ENCODE measurements at regions not wholly inside any gene's neighbourhood (a gene's known extent, or its start where the extent isn't known, plus 50 kb on each side); places are given as distances from the start of the nearest gene placed in this dataset.
"Not testable (repeated sequence)": the region's sequence is repeated elsewhere in the genome, so short reads cannot be mapped to it uniquely, and the experiment has no call there.

DNA sequence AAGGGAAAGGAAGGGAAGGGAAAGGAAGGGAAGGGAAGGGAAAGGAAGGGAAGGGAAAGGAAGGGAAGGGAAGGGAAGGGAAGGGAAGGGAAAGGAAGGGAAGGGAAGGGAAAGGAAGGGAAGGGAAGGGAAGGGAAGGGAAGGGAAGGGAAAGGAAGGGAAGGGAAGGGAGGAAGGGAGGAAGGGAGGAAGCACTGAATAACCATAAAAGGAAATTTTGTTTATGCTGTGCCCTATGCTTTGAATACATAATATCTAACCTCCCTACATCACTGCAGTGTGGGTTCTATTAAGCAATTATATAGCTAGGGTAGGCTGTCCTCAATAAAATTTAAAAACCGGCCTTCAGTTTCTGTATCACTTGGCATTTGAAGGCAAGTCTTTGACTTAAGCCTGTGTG is 346.6 kb downstream of the SLC7A11 start:
- not testable (repeated sequence) for H3K27me3 ChIP-seq (ENCODE audit: control insufficient read depth in 1 of 2, insufficient read depth in 2 of 2, low read length in 2 of 2); H3K27ac ChIP-seq (ENCODE audit: low read depth, low read length); H3K9me3 ChIP-seq (ENCODE audit: control insufficient read depth in 1 of 2, low read length in 2 of 2); H3K9ac ChIP-seq (ENCODE audit: low read depth in 1 of 2, low read length in 2 of 2); H3K36me3 ChIP-seq (ENCODE audit: control insufficient read depth in 1 of 2, insufficient read depth in 2 of 2, low read length in 2 of 2); H3K4me3 ChIP-seq (ENCODE audit: low read depth in 1 of 2, low read length in 2 of 2); H3K4me1 ChIP-seq (ENCODE audit: control insufficient read depth in 1 of 2, insufficient read depth in 2 of 2, low read length in 2 of 2)

DNA sequence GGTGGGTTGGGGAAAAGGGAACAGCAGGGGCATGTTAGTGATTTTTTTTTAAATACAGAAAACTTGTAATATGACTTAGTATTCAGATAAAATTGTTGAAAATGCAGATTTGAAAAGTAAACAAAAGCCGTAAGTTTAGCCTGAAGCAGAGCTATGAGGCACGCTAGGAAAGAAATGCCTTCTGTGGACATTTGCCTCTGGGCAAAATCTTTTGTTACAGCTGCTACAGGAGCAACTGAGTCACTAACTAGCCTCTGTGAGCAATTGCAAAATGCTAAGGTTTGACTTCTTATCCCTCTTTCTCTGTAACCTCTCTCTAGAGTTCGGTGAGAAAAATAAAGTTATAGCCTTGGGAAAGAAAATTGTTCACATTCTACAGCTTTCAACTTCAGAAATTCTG is 350.0 kb downstream of the SLC7A11 start:
- Histone ChIP-seq H3K9ac (ENCODE audit: low read depth in 1 of 2, low read length in 2 of 2) (no peak overlapping the region), H3K36me3 (ENCODE audit: control insufficient read depth in 1 of 2, insufficient read depth in 2 of 2, low read length in 2 of 2) (no peaks in the 10 kb centered on the region), H3K9me3 (ENCODE audit: control insufficient read depth in 1 of 2, low read length in 2 of 2) (no peaks in the 10 kb centered on the region), H3K4me3 (ENCODE audit: low read depth in 1 of 2, low read length in 2 of 2) (no peak overlapping the region), H3K27ac (ENCODE audit: low read depth, low read length) (no peak overlapping the region), H3K27me3 (ENCODE audit: control insufficient read depth in 1 of 2, insufficient read depth in 2 of 2, low read length in 2 of 2) (no peaks in the 10 kb centered on the region), H3K4me1 (ENCODE audit: control insufficient read depth in 1 of 2, insufficient read depth in 2 of 2, low read length in 2 of 2) (no peaks in the 10 kb centered on the region)

- H3K4me3 ChIP-seq (ENCODE audit: low read depth in 1 of 2, low read length in 2 of 2): no peak overlapping the region
- no peaks in the 10 kb centered on the region for H3K4me1 ChIP-seq (ENCODE audit: control insufficient read depth in 1 of 2, insufficient read depth in 2 of 2, low read length in 2 of 2)
- no peaks in the 10 kb centered on the region for H3K27me3 ChIP-seq (ENCODE audit: control insufficient read depth in 1 of 2, insufficient read depth in 2 of 2, low read length in 2 of 2)
- H3K9ac ChIP-seq (ENCODE audit: low read depth in 1 of 2, low read length in 2 of 2): no peak overlapping the region
- H3K36me3 ChIP-seq (ENCODE audit: control insufficient read depth in 1 of 2, insufficient read depth in 2 of 2, low read length in 2 of 2): no peaks in the 10 kb centered on the region
- H3K27ac ChIP-seq (ENCODE audit: low read depth, low read length): no peak overlapping the region
- no peaks in the 10 kb centered on the region for H3K9me3 ChIP-seq (ENCODE audit: control insufficient read depth in 1 of 2, low read length in 2 of 2)
Observed at GRCh38 chr4:137890812-137891211, 351.3 kb downstream of the SLC7A11 start.

DNA sequence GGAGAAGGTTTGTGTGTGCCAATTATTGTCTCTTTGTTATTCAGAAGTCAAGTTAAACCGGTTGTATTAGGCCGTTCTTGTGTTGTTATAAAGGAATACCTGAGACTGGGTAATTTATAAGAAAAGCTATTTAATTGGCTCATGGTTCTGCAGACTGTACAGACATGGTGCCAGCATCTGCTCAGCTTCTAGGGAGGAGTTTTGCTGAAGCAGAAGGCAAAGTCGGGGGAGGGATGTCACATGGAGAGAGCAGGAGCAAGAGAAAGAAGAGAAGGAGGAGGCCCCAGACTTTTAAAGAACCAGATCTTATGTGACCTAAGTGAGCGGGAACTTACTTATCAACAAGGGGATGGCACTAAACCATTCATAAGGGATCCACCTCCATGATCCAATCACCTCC is 349.3 kb upstream of the PCDH18 start:
- Histone ChIP-seq H3K27me3 (ENCODE audit: control insufficient read depth in 1 of 2, insufficient read depth in 2 of 2, low read length in 2 of 2) (no peaks in the 10 kb centered on the region), H3K9ac (ENCODE audit: low read depth in 1 of 2, low read length in 2 of 2) (no peak overlapping the region), H3K36me3 (ENCODE audit: control insufficient read depth in 1 of 2, insufficient read depth in 2 of 2, low read length in 2 of 2) (no peaks in the 10 kb centered on the region), H3K27ac (ENCODE audit: low read depth, low read length) (no peak overlapping the region), H3K4me1 (ENCODE audit: control insufficient read depth in 1 of 2, insufficient read depth in 2 of 2, low read length in 2 of 2) (no peaks in the 10 kb centered on the region), H3K9me3 (ENCODE audit: control insufficient read depth in 1 of 2, low read length in 2 of 2) (no peaks in the 10 kb centered on the region), H3K4me3 (ENCODE audit: low read depth in 1 of 2, low read length in 2 of 2) (no peak overlapping the region)

- H3K9ac ChIP-seq (ENCODE audit: low read depth in 1 of 2, low read length in 2 of 2); H3K27ac ChIP-seq (ENCODE audit: low read depth, low read length); H3K4me1 ChIP-seq (ENCODE audit: control insufficient read depth in 1 of 2, insufficient read depth in 2 of 2, low read length in 2 of 2); H3K9me3 ChIP-seq (ENCODE audit: control insufficient read depth in 1 of 2, low read length in 2 of 2); H3K27me3 ChIP-seq (ENCODE audit: control insufficient read depth in 1 of 2, insufficient read depth in 2 of 2, low read length in 2 of 2); H3K36me3 ChIP-seq (ENCODE audit: control insufficient read depth in 1 of 2, insufficient read depth in 2 of 2, low read length in 2 of 2); H3K4me3 ChIP-seq (ENCODE audit: low read depth in 1 of 2, low read length in 2 of 2): not testable (repeated sequence)
Observed at GRCh38 chr4:137868067-137868466, 335.8 kb upstream of the PCDH18 start.

GRCh38 chr4:137866671-137867070 is 334.4 kb upstream of the PCDH18 start:
- H3K9ac ChIP-seq (ENCODE audit: low read depth in 1 of 2, low read length in 2 of 2): no peak overlapping the region
- peaks cover 0 to 2% of the 10 kb centered on the region in 2 donors for H3K9me3 ChIP-seq (ENCODE audit: control insufficient read depth in 1 of 2, low read length in 2 of 2)
- no peaks in the 10 kb centered on the region for H3K27me3 ChIP-seq (ENCODE audit: control insufficient read depth in 1 of 2, insufficient read depth in 2 of 2, low read length in 2 of 2)
- H3K4me3 ChIP-seq (ENCODE audit: low read depth in 1 of 2, low read length in 2 of 2): no peak overlapping the region
- H3K4me1 ChIP-seq (ENCODE audit: control insufficient read depth in 1 of 2, insufficient read depth in 2 of 2, low read length in 2 of 2): no peaks in the 10 kb centered on the region
- no peak overlapping the region for H3K27ac ChIP-seq (ENCODE audit: low read depth, low read length)
- H3K36me3 ChIP-seq (ENCODE audit: control insufficient read depth in 1 of 2, insufficient read depth in 2 of 2, low read length in 2 of 2): no peaks in the 10 kb centered on the region

GRCh38 chr4:137861682-137862081 is 329.4 kb upstream of the PCDH18 start:
- H3K27me3 ChIP-seq (ENCODE audit: control insufficient read depth in 1 of 2, insufficient read depth in 2 of 2, low read length in 2 of 2): no peaks in the 10 kb centered on the region
- H3K27ac ChIP-seq (ENCODE audit: low read depth, low read length): no peak overlapping the region
- H3K9me3 ChIP-seq (ENCODE audit: control insufficient read depth in 1 of 2, low read length in 2 of 2): no peaks in the 10 kb centered on the region
- no peaks in the 10 kb centered on the region for H3K4me1 ChIP-seq (ENCODE audit: control insufficient read depth in 1 of 2, insufficient read depth in 2 of 2, low read length in 2 of 2)
- no peak overlapping the region for H3K4me3 ChIP-seq (ENCODE audit: low read depth in 1 of 2, low read length in 2 of 2)
- no peak overlapping the region for H3K9ac ChIP-seq (ENCODE audit: low read depth in 1 of 2, low read length in 2 of 2)
- no peaks in the 10 kb centered on the region for H3K36me3 ChIP-seq (ENCODE audit: control insufficient read depth in 1 of 2, insufficient read depth in 2 of 2, low read length in 2 of 2)

DNA sequence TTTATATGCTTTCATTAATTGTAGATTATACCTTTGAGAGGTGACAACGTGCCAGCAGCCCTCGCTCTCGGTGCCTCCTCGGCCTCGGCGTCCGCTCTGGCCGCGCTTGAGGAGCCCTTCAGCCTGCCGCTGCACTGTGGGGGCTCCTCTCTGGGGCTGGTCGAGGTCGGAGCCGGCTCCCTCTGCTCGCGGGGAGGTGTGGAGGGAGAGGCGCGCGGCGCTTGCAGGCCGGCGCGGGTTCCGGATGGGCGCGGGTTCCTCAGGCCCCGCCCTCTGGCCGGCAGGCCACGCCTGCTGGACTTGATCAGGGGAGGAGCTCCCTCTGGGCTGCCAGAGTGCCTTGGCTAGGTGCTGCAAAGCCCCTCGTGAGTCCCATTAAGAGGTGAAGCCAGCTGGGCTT is 321.1 kb upstream of the PCDH18 start:
- Histone ChIP-seq H3K27me3 (ENCODE audit: control insufficient read depth in 1 of 2, insufficient read depth in 2 of 2, low read length in 2 of 2) (no peaks in the 10 kb centered on the region), H3K4me1 (ENCODE audit: control insufficient read depth in 1 of 2, insufficient read depth in 2 of 2, low read length in 2 of 2) (no peaks in the 10 kb centered on the region), H3K9me3 (ENCODE audit: control insufficient read depth in 1 of 2, low read length in 2 of 2) (no peaks in the 10 kb centered on the region), H3K4me3 (ENCODE audit: low read depth in 1 of 2, low read length in 2 of 2) (no peak overlapping the region), H3K27ac (ENCODE audit: low read depth, low read length) (no peak overlapping the region), H3K36me3 (ENCODE audit: control insufficient read depth in 1 of 2, insufficient read depth in 2 of 2, low read length in 2 of 2) (no peaks in the 10 kb centered on the region), H3K9ac (ENCODE audit: low read depth in 1 of 2, low read length in 2 of 2) (no peak overlapping the region)

DNA sequence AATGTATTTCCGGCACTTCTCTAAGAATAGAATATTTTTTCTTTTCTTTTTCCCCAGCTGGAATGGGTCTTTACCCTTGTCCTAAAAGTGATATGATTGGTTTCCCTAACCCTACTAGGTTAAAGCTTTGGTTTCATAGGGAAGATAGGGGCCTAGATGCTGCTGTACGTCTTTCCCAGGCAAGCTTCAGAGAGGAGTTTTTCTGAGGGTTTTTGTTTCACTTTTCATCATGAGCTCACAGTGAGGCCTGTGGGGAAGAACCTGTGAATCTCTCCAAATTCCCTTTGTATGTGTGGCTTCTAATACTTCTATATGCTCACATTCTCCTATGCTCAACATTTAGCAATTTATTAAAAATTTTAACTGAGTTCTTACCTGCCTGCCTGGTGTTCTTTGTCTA is 320.0 kb upstream of the PCDH18 start:
- Histone ChIP-seq H3K27ac (ENCODE audit: low read depth, low read length) (no peak overlapping the region), H3K9ac (ENCODE audit: low read depth in 1 of 2, low read length in 2 of 2) (no peak overlapping the region), H3K36me3 (ENCODE audit: control insufficient read depth in 1 of 2, insufficient read depth in 2 of 2, low read length in 2 of 2) (no peaks in the 10 kb centered on the region)

DNA sequence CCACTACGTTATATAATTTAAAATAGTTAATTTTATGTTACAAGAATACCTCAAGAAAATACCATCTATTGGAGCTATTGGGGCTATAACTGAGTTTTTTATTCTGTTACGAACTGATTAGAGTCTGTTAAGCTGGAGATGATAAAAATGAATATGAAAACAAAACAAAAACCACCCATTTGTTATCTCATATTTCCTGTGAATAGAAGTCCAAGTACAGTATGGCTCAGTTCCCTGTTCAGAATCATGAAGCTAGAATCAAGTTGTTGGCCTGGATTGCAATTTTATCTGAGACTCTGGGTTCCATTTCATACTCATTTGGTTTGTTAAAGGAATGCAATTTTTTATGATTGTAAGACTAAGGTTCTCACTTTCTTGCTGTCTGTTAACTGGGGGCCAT is 319.1 kb upstream of the PCDH18 start:
- Histone ChIP-seq H3K4me3 (ENCODE audit: low read depth in 1 of 2, low read length in 2 of 2) (no peak overlapping the region), H3K36me3 (ENCODE audit: control insufficient read depth in 1 of 2, insufficient read depth in 2 of 2, low read length in 2 of 2) (no peaks in the 10 kb centered on the region), H3K27ac (ENCODE audit: low read depth, low read length) (no peak overlapping the region), H3K27me3 (ENCODE audit: control insufficient read depth in 1 of 2, insufficient read depth in 2 of 2, low read length in 2 of 2) (no peaks in the 10 kb centered on the region), H3K9ac (ENCODE audit: low read depth in 1 of 2, low read length in 2 of 2) (no peak overlapping the region), H3K9me3 (ENCODE audit: control insufficient read depth in 1 of 2, low read length in 2 of 2) (no peaks in the 10 kb centered on the region), H3K4me1 (ENCODE audit: control insufficient read depth in 1 of 2, insufficient read depth in 2 of 2, low read length in 2 of 2) (no peaks in the 10 kb centered on the region)

More for the DNA sequence above, 320.0 kb upstream of the PCDH18 start:
- Histone ChIP-seq H3K9me3 (ENCODE audit: control insufficient read depth in 1 of 2, low read length in 2 of 2) (no peaks in the 10 kb centered on the region), H3K27me3 (ENCODE audit: control insufficient read depth in 1 of 2, insufficient read depth in 2 of 2, low read length in 2 of 2) (no peaks in the 10 kb centered on the region), H3K4me1 (ENCODE audit: control insufficient read depth in 1 of 2, insufficient read depth in 2 of 2, low read length in 2 of 2) (no peaks in the 10 kb centered on the region), H3K4me3 (ENCODE audit: low read depth in 1 of 2, low read length in 2 of 2) (no peak overlapping the region)

- H3K9me3 ChIP-seq (ENCODE audit: control insufficient read depth in 1 of 2, low read length in 2 of 2); H3K9ac ChIP-seq (ENCODE audit: low read depth in 1 of 2, low read length in 2 of 2); H3K27me3 ChIP-seq (ENCODE audit: control insufficient read depth in 1 of 2, insufficient read depth in 2 of 2, low read length in 2 of 2); H3K27ac ChIP-seq (ENCODE audit: low read depth, low read length); H3K4me3 ChIP-seq (ENCODE audit: low read depth in 1 of 2, low read length in 2 of 2); H3K36me3 ChIP-seq (ENCODE audit: control insufficient read depth in 1 of 2, insufficient read depth in 2 of 2, low read length in 2 of 2); H3K4me1 ChIP-seq (ENCODE audit: control insufficient read depth in 1 of 2, insufficient read depth in 2 of 2, low read length in 2 of 2): not testable (repeated sequence)
Observed at GRCh38 chr4:137827945-137828344, 295.7 kb upstream of the PCDH18 start.

Data from duodenal mucosa (tissue), 2 donors.